ENCODE measurements at regions not wholly inside any gene's neighbourhood (a gene's known extent, or its start where the extent isn't known, plus 50 kb on each side); places are given as distances from the start of the nearest gene placed in this dataset.
A peak's percentile ranks its signal among the peaks of the same experiment; 100 is the strongest.

DNA sequence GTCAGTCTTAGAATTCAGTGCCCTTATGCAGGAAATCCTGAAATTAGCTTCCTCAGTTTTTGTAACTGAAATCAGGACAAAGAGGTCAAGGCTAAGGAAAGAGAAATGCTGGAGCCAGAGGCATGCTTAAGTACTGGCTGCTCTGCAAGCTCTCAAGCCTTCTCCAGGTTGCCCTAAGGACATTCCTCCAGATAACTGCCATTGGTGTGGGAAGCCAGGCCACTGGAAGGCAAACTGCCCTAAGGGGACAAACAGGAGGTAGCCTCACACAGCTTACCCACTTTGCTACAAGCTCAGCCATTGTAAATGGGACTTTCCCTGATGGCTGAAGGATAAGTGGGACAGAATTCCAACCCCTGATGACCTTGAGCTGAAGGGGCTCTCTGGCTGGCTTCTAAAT lies 606.9 kb upstream of the PCDH10 start:
- no peak for DNase-seq

DNA sequence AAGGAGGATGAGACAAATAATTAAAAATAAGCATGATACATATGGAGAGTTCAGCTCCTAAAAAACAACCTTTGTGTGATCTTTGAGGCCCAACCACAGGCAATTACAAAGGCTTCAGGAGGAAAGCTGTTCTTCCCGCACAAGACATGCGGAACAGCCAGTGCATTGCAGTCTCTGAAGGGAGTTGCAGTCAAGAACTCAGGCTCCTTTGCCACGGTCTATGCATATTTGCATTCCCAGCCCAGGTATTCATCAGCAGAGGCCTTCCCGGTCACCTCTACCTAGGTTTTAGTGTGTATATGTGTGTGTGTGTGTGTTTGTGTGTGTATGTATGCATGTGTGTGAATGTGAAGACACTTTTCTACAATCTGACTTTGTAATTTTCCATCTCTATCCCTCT lies 600.6 kb upstream of the PCDH10 start:
- no peak for DNase-seq

DNA sequence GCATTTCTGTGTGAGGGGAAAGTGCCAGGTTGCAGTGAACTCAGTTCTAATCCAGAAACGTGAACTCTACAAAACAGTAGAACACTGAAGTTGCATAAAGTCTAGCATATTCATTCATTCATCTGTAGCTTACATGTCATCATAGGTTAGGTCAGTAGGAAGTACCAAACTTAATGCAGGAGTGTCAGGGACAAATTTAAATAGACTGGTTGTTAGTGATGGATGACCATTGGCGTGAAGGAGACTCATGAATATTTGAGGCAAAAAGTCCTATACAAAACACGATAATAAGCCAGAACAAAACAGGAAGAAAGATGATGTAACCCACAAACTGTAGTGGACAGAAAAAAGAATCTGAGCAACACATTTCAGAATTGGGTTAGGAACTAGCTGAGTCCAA lies 592.8 kb upstream of the PCDH10 start:
- DNase-seq, result no peak

DNA sequence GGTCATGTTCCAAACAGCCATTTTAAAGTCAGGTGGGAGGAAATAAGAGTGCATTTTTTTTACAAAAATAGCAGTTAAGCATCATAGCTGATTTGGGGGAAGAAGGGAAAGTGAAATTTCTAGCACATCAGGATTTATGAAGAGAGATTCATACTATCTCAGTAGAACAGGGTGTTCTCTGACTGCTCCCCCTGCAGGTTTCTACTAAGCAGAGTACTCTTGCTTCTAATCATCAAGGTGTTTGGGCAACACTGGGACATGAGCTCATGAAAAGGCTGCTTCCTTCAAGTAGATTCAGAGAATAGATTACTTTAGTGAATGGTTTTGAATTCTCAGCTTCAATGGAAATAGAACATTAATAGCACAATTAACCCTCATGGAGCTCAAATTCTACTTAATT lies 591.4 kb upstream of the PCDH10 start:
- no peak for DNase-seq

DNA sequence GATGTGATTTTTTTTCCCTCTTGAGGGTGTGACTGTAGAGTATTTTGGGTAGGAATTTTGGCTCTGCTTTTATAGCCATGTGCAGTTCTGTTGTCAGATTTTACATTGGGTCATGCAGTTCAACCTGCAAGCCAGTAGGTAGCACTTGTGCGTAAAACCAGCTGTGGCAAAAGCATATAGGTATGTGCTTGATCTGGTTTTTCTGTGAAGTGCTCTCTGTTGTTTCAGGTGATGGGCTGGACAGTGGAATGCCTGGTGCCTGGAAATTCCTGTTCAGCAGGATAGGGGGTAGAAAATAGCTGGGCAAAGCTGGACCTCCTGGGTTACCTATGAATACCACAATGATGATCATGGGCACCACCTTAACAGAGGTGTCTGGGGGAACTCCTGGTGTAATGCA lies 584.2 kb upstream of the PCDH10 start:
- DNase-seq, result no peak

DNA sequence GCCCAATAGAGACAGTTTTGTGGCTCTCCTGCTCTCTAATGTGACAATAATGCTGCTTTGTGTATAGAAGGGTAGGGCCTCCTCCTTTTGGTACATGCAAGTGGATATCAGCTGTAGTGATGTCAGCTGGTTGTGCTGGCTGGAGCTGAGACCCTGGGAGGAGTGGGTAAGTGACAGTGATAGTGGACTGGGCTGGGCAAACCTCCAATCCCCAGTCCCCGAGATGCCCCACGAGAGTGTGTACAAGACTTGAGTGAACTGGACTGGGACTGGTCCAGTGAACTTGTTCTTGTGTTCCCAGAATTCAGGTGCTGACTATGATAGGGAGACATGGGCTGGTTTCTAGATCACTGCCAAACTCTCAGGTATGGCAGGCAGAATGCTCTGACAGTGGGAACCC lies 583.6 kb upstream of the PCDH10 start:
- no peak for DNase-seq

DNA sequence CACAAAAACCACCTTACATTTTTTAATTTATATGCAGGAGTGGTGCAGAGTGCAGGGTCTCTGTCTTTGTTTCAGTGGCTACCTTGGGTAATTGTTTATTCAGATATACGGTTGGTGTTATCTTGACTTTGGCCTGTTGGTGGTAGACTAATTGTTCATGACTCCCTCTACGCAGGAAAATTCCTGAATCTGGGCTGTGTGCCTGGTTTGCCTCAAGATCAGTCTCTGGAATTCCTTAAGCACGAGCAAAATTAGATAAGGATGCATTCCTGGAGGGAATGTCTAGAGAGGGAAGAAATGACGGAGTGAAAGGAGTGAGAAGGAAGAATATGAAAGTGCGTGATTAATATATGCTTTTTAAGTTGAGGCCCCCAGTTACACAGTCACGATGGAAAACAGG lies 576.9 kb upstream of the PCDH10 start:
- DNase-seq, result no peak

DNA sequence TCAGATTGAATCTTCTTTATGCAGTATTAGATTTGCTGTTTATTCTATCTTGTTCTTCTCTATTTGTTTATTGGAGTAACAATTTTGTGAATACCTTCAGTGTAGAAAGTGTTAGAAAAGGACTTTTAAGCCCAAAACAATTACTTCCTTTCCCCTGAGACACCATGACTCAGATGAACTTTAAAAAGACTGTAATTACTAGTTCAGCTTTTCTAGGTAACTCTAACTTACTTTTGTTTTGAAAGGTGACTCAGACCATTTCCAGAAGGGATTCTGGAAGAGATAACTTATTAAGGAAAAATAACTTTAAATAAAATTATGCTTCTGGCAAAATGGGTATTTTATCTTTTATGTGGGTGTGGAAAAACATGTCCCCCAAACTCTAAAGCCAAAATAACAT lies 561.5 kb upstream of the PCDH10 start:
- DNase-seq, result no peak

DNA sequence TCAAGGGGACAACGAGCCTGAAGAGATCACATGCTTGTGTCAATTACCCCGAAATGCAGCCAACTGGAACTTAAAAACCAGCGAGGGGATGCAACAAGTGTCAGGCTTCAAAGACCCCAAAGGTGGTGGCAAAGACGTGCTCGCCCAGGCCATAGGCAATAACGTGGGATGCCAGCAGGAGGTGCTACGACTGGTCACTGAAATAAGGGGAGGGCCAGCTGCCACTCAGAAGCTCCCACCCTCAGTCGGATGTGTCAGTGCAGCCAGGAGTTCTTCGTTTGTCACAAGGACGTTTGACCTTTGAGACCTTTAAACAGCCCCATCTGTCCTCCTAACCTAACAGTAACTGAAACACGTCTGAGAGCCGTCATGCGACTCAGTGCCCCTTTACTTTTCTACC lies 556.8 kb upstream of the PCDH10 start:
- DNase-seq, result no peak

DNA sequence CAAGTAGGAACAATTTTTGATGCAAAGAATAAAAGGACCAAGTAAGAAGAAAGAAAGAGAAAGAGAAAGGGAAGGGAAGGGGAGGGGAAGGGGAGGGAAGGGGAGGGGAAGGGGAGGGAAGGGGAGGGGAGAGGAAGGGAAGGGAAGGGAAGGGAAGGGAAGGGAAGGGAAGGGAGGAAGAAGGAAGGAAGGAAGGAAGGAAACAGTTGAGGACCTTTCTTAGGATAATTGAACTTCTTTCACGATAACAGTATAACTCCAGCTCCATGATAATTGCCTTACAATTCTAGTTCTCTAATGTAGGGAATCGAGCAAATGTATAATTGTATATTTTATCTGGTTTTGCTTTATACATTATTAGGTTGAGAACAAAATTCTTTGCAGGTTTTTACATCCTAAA lies 556.2 kb upstream of the PCDH10 start:
- DNase-seq, result no peak

DNA sequence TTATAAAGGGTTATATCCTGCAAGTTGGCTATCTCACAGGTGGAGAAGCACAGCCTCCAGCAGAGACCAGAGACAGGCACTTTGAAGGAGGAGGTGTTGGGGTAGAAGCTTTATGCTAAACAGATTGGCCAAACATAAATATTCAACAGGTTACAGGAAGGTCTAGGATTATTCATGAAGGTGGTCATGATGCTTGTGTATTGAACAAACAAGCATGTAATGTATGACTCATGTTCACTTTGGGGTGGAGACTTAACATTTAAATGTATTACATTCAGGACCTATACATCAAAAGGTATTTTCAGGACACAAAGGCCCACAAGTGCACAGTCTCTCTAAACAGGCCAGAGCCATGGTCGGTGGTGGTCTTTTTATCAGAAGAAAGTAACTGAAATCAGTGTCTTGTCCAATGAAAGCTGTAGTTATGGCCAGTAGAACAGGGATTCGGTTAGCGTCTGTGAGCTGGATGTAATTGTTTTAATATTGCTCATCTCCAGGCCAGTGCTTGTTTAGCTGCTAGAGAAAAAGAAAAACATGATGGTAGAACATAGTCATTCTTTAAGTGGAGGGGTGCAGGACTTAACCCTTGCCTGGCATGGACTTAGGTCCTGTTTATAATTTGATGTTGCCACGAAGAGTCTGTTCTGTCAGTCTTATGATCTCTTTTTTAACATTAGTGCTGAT lies 555.2 kb upstream of the PCDH10 start:
- no peak for DNase-seq

DNA sequence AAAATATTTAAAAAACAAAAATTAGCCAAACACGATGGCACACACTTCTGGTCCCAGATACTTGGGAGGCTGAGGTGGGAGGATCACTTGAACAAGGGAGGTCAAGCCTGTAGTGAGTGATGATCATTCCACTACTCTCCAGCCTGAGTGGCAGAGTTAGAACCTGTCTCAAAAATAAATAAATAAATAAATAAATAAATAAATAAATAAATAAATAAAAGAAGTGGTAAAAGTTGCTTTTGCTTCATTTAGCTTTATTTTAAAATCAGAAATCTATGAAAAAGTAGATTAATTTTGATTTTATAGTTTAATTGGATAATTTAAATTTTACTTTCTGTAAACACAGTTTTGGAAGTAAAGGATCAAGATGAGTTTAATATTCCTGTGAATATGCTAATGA lies 552.9 kb upstream of the PCDH10 start:
- no peak for DNase-seq

DNA sequence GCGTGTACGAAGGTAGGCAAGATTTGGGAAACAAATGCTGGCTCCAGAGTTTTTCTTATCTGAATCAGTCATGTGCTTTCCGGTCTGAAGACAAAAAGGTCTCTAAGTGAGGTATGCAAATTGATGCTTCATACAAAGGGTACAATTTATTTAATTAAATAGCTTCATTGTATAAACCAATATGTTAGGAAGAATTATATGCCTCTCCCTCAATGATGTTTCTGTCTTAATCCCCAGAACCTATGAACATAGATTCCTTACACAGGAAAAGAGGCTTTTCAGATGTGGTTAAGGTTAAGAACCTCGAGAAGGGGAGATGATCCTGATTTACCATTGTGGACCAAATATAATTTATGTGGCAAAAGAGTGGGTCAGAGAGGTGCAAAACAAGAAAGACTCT lies 543.5 kb upstream of the PCDH10 start:
- no peak for DNase-seq

DNA sequence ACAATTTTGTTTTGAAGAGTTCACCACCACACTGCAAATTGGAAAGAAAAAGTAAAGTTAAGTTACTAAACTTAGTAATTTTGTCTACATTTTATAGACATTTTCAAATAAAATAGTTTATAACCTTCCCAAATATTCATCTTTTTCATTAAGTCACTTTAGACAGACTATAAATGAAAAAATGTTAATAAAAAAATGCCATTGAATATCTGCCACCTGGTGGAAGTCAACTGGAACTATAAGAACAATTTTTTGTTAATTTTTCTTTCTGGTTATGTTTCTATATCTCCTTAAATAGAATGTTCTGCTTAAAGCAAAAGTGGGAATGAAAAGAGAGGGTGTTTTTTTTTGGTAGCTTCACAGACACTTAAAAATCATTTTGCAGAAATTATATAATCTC lies 534.4 kb upstream of the PCDH10 start:
- DNase-seq, result no peak

DNA sequence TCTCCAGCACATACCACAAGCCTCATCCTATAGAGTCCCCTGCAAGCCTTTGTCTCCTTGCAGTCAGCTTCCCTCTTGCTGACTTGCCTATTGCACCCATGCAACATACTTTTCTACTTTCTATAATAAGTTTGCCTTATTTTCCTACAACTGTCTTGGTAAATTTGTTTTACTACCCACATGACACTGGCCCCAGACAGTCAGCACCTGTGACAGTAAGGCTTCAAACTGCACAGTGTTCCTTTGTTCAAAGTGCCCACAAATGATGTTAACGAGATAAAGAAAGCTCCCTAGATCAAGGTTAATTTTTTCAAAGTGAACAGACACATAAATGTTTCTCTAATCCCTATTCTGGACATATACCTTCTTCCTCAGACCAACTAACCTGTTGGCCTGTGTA lies 529.1 kb upstream of the PCDH10 start:
- DNase-seq, result no peak

DNA sequence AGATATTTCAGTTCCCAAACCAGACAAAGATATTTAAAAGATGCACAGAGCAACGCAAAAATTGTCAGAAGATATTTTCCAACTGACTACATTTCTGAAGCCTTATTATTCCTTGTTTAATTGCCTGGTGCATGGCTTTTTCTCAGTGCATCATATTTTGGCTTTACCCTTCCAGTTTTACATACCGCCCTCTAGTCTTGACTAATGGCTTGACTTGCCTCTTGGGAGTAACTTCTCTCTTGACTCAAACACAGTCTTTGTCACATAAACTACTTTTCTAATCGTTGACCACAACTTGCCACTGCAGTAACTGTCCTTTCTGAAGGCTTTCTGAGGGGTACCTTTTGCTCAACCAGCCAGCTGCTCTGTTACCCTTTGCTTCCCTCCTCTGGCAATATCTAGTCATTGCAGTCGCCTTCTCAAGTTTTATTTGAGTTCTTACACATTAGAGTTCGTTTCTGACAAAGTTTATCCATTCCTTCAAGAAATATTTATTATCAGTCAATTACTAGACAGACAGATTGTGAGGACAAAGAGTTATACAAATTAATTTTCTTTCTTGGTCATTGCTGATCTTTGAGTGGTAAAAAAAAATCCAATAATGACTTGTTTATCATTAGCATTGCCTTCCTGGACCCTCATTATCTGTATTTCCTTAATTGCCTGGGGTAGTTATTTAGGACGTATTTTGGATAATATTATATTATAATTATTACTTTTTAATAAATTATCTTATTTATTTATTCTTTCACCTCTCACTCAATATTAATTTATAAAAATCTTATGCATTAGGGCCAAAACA lies 506.9 kb upstream of the PCDH10 start:
- DNase-seq, result peak; percentile 13

DNA sequence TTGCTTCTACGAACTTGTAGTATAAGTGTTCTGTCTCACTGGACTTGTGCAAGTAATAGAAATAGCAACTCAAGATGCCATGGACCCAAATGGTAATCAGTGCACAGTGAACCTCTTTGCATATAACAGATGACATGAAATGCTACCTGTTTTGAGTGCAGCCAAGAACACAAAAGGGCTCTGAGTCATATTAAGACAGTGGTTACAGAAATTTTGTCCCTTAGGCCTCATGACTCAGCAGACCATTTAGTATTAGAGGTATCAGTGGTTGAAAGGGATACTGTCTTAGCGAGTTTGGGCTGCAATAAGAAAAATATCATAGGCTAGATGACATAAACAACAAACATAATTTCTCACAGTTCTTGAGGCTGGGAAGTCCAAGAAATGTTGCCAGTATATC lies 502.9 kb upstream of the PCDH10 start:
- DNase-seq, result no peak

DNA sequence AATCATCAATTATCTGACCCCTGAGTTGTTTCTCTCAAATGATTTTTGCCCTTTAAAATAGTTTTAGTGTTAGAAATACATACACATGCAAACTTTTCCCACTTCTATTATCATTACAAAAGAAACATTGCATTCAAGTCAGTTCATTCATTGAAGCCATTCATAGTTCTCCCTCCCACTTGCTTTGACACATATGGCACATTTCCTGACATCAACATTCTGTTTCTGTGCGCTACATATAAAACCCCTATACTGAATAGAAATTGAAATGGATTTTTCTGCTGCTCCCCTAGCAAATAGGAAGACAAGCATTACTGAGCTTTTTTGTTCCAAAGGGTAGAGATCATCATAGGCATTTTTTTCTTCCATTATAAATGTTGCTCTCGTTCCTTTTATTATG lies 497.9 kb upstream of the PCDH10 start:
- no peak for DNase-seq

DNA sequence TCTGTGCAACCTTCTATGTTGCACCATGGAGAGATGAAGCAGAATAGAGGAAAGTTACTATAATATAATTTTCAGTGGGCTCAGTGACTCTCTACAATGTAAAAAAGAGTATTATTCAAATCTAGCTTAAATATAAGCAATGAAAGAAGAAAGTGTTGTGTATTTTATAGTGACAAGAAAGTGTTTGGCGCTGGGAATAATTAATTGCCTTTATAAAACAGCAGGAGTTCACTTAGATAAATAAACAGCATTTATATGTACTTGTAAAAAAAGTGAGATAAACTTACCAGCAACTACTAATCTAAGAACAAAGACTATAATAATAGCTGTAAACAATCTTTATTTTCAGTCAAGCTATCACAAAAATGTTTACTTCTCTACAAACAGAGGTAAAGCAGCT lies 488.9 kb upstream of the PCDH10 start:
- no peak for DNase-seq

DNA sequence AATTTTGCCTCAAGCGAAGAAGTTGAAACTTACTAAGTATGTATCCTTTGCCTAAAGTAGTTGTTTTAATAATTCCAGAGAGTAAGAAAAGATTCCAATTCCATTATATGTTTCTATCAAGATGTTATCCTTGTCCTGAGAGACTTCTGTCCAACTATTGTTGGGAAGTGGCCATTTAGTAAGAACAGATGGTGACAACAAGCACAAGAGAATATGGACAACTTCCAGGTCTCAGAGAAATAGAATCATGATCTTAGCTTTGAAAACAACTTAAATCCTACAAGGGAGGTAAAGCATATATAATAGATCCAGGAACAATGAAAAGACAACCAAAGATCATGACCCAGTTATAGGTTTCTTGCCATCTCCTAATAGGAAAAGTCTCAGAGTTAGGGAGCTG lies 486.6 kb upstream of the PCDH10 start:
- DNase-seq, result no peak

DNA sequence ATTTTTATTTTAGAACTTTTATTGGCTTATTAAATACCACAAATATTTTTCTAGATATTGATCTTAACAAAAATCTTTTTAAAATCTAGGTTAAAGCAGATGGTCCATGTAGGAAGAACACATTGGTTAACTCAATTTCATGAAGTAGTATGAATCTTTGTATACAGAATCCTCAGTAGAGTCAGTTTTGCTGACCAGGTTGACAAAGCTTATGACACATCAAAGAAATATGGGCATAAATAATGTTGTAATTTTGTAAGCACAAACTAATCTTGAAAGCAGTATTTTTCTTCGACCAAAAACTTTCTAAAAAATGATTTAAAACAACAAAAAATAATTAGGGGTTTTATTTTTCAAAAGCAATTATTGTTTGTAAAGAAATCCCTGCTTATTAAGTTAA lies 479.3 kb upstream of the PCDH10 start:
- DNase-seq, result no peak

DNA sequence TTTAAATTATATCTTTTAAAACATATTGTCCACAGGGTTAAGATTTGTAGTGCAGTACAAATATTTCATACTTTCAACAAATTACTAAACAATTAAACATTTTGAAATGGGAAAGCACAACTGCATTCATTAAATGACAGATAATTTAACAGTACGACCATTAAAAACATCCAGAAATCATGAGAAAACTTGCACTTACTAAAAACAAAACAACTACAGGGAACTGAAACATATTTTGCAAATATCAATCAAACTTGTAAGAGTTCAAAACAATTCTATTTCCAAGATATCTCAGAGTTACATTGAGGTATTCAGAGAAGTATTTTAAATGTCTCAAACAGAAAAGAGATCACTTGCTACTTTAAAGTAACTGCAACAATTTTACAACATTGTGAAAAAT lies 478.5 kb upstream of the PCDH10 start:
- no peak for DNase-seq

DNA sequence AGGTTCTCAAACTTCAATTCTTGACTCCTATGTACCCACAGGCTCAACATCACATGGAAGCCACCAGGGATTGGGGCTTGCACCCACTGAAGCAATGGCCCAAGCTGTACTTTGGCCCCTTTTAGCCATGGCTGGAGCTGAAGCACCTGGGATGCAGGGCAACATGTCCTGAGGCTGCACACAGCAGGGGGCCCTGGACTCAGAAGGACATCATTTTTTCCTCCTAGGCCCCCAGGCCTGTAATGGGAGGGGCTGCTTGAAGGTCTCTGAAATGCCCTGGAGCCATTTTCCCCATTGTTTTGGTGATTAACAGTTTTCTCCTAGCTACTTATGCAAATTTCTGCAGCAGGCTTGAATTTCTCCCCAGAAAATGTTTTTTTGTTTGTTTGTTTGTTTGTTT lies 465.1 kb upstream of the PCDH10 start:
- DNase-seq, result no peak

DNA sequence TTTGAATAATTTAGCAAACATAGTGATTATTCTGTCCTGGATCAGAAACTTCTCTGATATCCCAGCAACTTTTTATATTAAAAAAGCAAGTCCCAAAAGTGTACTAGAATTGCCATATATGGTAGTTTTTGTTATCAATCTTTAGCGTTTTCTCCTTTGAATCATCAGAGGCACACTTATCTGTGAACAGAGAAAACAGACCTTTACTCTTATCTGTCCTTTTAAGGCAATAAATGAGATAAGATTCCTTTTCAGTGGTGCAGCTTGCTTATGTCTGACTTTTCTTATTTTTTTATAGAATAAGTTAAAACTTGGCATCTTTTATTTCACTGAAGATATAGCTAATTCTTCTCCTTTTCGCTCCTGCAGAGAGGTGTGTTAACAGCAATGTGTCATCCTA lies 458.1 kb upstream of the PCDH10 start:
- no peak for DNase-seq

DNA sequence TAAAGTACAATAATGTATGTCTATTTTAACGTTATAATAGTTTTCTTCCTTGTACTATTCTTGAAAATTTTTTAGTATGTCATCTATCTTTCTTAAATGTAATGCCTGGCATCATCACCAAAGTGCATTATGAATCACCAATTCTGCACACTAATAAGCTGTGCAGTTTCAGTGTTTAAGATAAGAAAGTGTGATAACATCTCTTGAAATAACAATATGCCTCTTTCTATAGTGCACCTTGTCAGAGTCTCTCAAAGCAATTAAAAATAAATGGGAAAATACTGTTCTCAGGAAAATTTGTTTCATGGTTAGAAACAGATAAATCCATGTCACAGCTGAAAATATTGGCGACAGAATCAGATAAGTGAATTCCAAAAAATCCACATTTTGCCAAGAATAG lies 457.4 kb upstream of the PCDH10 start:
- DNase-seq, result no peak

Data from NCI-H1436 treated with DMSO at 0.1 percent for 48 hours (cell line).